ENCODE measurements at regions not wholly inside any gene's neighbourhood (a gene's known extent, or its start where the extent isn't known, plus 50 kb on each side); places are given as distances from the start of the nearest gene placed in this dataset.

DNA sequence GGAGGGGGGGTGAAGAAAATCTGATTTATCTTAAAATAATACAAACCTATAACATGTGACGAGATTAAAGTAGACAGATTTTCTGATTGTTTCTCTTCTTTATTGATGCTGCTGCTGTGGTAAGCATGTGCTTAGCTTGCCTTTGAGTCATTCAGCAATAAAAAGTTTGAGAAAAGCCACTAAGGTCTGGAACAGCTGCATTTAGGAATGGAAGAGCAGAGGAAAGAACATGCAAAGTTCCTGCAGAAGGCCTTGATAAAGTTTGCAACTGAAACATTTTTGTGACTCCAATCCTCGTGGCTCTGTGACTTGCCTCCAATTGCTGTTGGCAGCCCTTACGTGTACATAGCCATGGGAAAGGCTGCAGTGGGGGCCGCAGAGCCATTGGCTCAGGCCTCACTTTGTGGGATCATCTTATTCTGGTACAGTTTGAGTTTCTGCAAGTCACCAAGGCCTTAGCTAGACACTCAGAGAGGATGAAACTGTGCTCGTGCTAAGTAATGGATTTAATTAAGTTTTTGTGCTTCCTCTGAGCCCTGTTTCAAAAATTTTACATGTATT, 370.2 kb downstream of the AASDHPPT start:
- TF ChIP-seq, protein P1, sequence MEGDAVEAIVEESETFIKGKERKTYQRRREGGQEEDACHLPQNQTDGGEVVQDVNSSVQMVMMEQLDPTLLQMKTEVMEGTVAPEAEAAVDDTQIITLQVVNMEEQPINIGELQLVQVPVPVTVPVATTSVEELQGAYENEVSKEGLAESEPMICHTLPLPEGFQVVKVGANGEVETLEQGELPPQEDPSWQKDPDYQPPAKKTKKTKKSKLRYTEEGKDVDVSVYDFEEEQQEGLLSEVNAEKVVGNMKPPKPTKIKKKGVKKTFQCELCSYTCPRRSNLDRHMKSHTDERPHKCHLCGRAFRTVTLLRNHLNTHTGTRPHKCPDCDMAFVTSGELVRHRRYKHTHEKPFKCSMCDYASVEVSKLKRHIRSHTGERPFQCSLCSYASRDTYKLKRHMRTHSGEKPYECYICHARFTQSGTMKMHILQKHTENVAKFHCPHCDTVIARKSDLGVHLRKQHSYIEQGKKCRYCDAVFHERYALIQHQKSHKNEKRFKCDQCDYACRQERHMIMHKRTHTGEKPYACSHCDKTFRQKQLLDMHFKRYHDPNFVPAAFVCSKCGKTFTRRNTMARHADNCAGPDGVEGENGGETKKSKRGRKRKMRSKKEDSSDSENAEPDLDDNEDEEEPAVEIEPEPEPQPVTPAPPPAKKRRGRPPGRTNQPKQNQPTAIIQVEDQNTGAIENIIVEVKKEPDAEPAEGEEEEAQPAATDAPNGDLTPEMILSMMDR (IDR thresholded peaks at IDR 0.05), result no peak
- no peak for TF ChIP-seq POLR2A (IDR thresholded peaks at IDR 0.05)

Measured in adrenal gland (tissue), 5 donors.